ENCODE measurements at regions not wholly inside any gene's neighbourhood (a gene's known extent, or its start where the extent isn't known, plus 50 kb on each side); places are given as distances from the start of the nearest gene placed in this dataset.

DNA sequence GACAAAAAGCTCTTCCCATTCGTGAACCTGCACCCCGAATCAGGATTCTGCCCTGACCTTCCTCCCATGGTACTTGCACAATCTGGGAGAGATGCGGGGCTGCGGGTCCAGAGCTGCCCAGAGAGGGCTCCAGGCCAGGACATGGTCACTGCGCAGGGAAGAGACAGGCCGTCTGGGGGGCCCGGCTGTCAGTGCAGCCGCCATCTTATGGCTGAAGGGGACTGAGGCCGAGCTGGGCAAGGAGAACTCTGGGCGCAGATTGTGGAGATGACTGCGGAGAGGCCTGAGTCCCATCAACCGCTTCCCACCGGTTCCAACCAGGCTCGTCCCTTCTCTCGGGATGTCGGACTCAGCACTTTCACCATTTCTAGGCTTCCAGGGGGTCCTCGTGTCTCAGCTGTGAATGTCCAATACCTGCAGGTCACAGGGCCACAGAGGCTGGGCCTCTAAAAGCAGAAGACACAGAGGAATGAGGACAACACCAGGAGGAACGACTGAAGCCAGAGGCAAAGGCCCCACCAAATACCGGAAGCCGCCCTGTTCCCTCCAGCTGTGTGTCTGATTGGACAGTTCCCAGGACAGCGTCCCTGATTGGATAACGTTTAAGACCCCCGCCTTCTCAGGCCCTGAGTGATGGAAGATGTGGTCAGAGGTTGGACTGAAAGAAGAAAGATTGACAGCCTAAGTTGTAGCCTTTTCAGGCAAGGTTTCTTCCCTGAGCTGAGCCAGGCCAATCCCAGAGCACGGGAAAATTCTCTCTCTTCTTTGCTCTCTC is 117.1 kb upstream of the ZNF91 start:
- H3K4me3 ChIP-seq (ENCODE audit: low read depth, poor library complexity, severe bottlenecking), result no peak overlapping the region
- peak in 1 of 2 donors; percentile 46 for DNase-seq (ENCODE audit: low spot score in 2 of 2)
- TF ChIP-seq POLR2A (IDR thresholded peaks at IDR 0.05) (no peak), CTCF (IDR thresholded peaks at IDR 0.05) (no peak)
- 93 to 94% methylated on average over 24 of the region's 24 CpGs for WGBS, 2 donors
- intact Hi-C loops (cut with DNase I; ENCODE audit: low total_unique reads), result no loop called here

- TF ChIP-seq POLR2A (IDR thresholded peaks at IDR 0.05), result no peak
- no peak for TF ChIP-seq CTCF (IDR thresholded peaks at IDR 0.05)
- no peak overlapping the region for H3K4me3 ChIP-seq (ENCODE audit: low read depth, poor library complexity, severe bottlenecking)
- intact Hi-C loops (cut with DNase I; ENCODE audit: low total_unique reads), result no loop called here
- 61 to 75% methylated on average over 3 of the region's 3 CpGs for WGBS, 2 donors
- DNase-seq (ENCODE audit: low spot score in 2 of 2), result no peak
Observed at GRCh38 chr19:23509686-23510450, 114.6 kb upstream of the ZNF91 start.

- no peak overlapping the region for H3K4me3 ChIP-seq (ENCODE audit: low read depth, poor library complexity, severe bottlenecking)
- TF ChIP-seq CTCF (IDR thresholded peaks at IDR 0.05) (no peak), POLR2A (IDR thresholded peaks at IDR 0.05) (no peak)
- intact Hi-C loops (cut with DNase I; ENCODE audit: low total_unique reads), result no loop called here
- WGBS, 2 donors, result 75 to 81% methylated on average over 7 of the region's 7 CpGs
- no peak for DNase-seq (ENCODE audit: low spot score in 2 of 2)
Observed at GRCh38 chr19:23507446-23507845, 112.2 kb upstream of the ZNF91 start.

- WGBS, 2 donors, result 15 to 32% methylated on average over 1 of the region's 1 CpG
- TF ChIP-seq POLR2A (IDR thresholded peaks at IDR 0.05), result no peak
- no peak for TF ChIP-seq CTCF (IDR thresholded peaks at IDR 0.05)
- no peak overlapping the region for H3K4me3 ChIP-seq (ENCODE audit: low read depth, poor library complexity, severe bottlenecking)
- intact Hi-C loops (cut with DNase I; ENCODE audit: low total_unique reads), result no loop called here
- DNase-seq (ENCODE audit: low spot score in 2 of 2), result no peak
Observed at GRCh38 chr19:23505738-23506137, 110.5 kb upstream of the ZNF91 start.

DNA sequence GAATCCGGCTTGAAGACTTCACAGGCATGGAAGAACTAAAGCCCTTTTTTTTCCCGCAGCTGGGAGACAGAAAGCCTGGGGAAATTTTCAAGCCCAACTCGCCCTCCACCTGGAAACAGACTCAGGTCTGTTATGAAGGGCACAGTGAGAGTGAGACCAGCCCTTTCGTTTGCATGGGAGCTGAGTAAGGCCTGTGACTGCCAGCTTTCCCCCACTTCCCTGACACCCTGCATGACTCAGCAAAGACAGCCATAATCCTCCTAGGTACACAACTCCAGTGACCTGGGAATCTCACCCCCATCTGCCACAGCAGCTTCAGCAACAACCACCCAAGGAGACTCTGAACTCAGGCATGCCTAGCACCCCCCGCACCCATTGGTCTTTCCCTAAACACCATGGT is 87.6 kb upstream of the ZNF91 start:
- no peak for TF ChIP-seq CTCF (IDR thresholded peaks at IDR 0.05)
- TF ChIP-seq POLR2A (IDR thresholded peaks at IDR 0.05), result no peak
- H3K4me3 ChIP-seq (ENCODE audit: low read depth, poor library complexity, severe bottlenecking), result no peak overlapping the region
- intact Hi-C loops (cut with DNase I; ENCODE audit: low total_unique reads), result no loop called here
- DNase-seq (ENCODE audit: low spot score in 2 of 2), result peak in 1 of 2 donors; percentile 72
- 51 to 65% methylated on average over 5 of the region's 5 CpGs for WGBS, 2 donors
